ENCODE measurements at regions not wholly inside any gene's neighbourhood (a gene's known extent, or its start where the extent isn't known, plus 50 kb on each side); places are given as distances from the start of the nearest gene placed in this dataset.

GRCh38 chr13:80256352-80256932 is 84.5 kb downstream of the SPRY2 start (continued):
- TF ChIP-seq JUND (IDR thresholded peaks at IDR 0.05; ENCODE audit: low read depth, low read length) (no peak), RCOR1 (conservative IDR thresholded peaks at IDR 0.05; ENCODE audit: low read depth, low read length) (no peak), USF1 (IDR thresholded peaks at IDR 0.05; ENCODE audit: borderline replicate concordance, extremely low read length, insufficient read depth, low read depth, low read length) (no peak), GABPA (IDR thresholded peaks at IDR 0.05; ENCODE audit: low read depth) (0 out of 2 replicates have a peak, but pooled peaks have one; percentile 20), USF2 (IDR thresholded peaks at IDR 0.05; ENCODE audit: borderline replicate concordance, low read depth, low read length) (no peak), MXI1 (IDR thresholded peaks at IDR 0.05; ENCODE audit: low read depth, low read length) (no peak), ZNF592 (IDR thresholded peaks at IDR 0.05) (no peak), PML (IDR thresholded peaks at IDR 0.05; ENCODE audit: low read length) (no peak; the same call in 1 of the 2 replicates), BACH1 (IDR thresholded peaks at IDR 0.05; ENCODE audit: borderline replicate concordance) (no peak; the same call in 1 of the 2 replicates), HDAC6 (IDR thresholded peaks at IDR 0.05; ENCODE audit: unreplicated experiment) (no peak), FOXM1 (IDR thresholded peaks at IDR 0.05; ENCODE audit: low read depth, low read length) (peak; percentile 65; the same call in 1 of the 2 replicates), NFIC (IDR thresholded peaks at IDR 0.05; ENCODE audit: low read depth, low read length) (peak; percentile 88), SIN3A (IDR thresholded peaks at IDR 0.05; ENCODE audit: low read depth, low read length) (no peak), BMI1 (IDR thresholded peaks at IDR 0.05; ENCODE audit: borderline replicate concordance) (0 out of 2 replicates have a peak, but pooled peaks have one; percentile 35), EGR1 (IDR thresholded peaks at IDR 0.05; ENCODE audit: borderline replicate concordance in 1 of 2, low read depth in 2 of 2, low read length in 2 of 2) (no peak), ZNF207 (IDR thresholded peaks at IDR 0.05; ENCODE audit: borderline replicate concordance) (no peak), BCL3 (IDR thresholded peaks at IDR 0.05; ENCODE audit: borderline replicate concordance, insufficient read depth, low read depth, low read length, poor library complexity, severe bottlenecking) (peak; percentile 22), NBN (IDR thresholded peaks at IDR 0.05) (peak; percentile 59; the same call in 1 of the 2 replicates), TCF12 (IDR thresholded peaks at IDR 0.05; ENCODE audit: low read depth, low read length) (peak; percentile 66; the same call in 1 of the 2 replicates), RELB (IDR thresholded peaks at IDR 0.05; ENCODE audit: low read depth) (peak; percentile 86), MYC (IDR thresholded peaks at IDR 0.05; ENCODE audit: insufficient read depth, insufficient read length, insufficient replicate concordance, low read length, severe bottlenecking) (no peak)

Measured in GM12878 (cell line).